Muscle layer of duodenum (tissue), 2 donors: ENCODE measurements at regions not wholly inside any gene's neighbourhood (a gene's known extent, or its start where the extent isn't known, plus 50 kb on each side); places are given as distances from the start of the nearest gene placed in this dataset.

Experiments used
- H3K27ac ChIP-seq: one replicate; pipeline ENCODE4 v1.7.0; 2013; ENCODE audit warnings: mild to moderate bottlenecking, low read length
- H3K27me3 ChIP-seq: one replicate; pipeline ENCODE4 v1.7.0; 2013; ENCODE audit warnings: low read depth, mild to moderate bottlenecking, control low read depth, low read length
- H3K36me3 ChIP-seq, 2 donors: one replicate each; pipeline ENCODE4 v1.7.0; 2013; ENCODE audit warnings: low read length in 2 of 2, control low read depth in 1 of 2, mild to moderate bottlenecking in 1 of 2; ENCODE audit not compliant: insufficient read depth in 2 of 2, control insufficient read depth in 1 of 2
- H3K4me1 ChIP-seq, 2 donors: one replicate each; pipeline ENCODE4 v1.7.0; 2013; ENCODE audit warnings: low read length in 2 of 2, mild to moderate bottlenecking in 2 of 2, control low read depth in 1 of 2, moderate library complexity in 1 of 2; ENCODE audit not compliant: insufficient read depth in 2 of 2, control insufficient read depth in 1 of 2
- H3K4me3 ChIP-seq, 2 donors: one replicate each; pipeline ENCODE4 v1.7.0; 2013; ENCODE audit warnings: low read length in 2 of 2, low read depth in 1 of 2, mild to moderate bottlenecking in 1 of 2
- H3K9me3 ChIP-seq, 2 donors: one replicate each; pipeline ENCODE4 v1.7.0; 2013; ENCODE audit warnings: low read length in 2 of 2, control low read depth in 1 of 2, mild to moderate bottlenecking in 1 of 2; ENCODE audit not compliant: control insufficient read depth in 1 of 2
- donor health status: healthy.

GRCh38 chr10:8254350-8254749 is 199.9 kb downstream of the GATA3 start:
- H3K9me3 ChIP-seq = peaks cover 0 to 5% of the 10 kb centered on the region in 2 donors
- H3K4me3 ChIP-seq = no peak overlapping the region
- H3K27ac ChIP-seq = no peak overlapping the region
- H3K36me3 ChIP-seq = no peaks in the 10 kb centered on the region
- no peaks in the 10 kb centered on the region for H3K27me3 ChIP-seq
- no peaks in the 10 kb centered on the region for H3K4me1 ChIP-seq

DNA sequence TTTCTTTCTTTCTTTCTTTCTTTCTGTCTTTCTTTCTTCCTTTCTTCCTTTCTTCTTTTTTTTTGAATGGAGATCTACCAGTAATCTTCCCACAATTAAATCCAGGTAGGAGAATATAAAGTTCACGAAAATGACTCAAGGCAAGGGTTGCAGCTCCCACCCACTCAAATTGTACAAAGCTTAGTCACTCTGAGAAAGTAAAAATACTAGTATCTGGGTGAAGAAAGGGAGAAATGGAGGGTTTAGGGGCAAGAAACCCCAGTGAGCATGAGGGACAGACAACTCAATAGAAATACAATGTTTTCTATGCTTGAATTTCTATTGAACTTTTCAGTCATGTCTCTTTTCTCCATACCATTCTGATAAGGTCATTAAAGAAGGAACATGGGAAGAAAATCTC is 200.8 kb downstream of the GATA3 start:
- H3K4me3 ChIP-seq = no peak overlapping the region
- H3K27me3 ChIP-seq = no peaks in the 10 kb centered on the region
- no peaks in the 10 kb centered on the region for H3K4me1 ChIP-seq
- peaks cover 0 to 5% of the 10 kb centered on the region in 2 donors for H3K9me3 ChIP-seq
- no peak overlapping the region for H3K27ac ChIP-seq
- no peaks in the 10 kb centered on the region for H3K36me3 ChIP-seq

DNA sequence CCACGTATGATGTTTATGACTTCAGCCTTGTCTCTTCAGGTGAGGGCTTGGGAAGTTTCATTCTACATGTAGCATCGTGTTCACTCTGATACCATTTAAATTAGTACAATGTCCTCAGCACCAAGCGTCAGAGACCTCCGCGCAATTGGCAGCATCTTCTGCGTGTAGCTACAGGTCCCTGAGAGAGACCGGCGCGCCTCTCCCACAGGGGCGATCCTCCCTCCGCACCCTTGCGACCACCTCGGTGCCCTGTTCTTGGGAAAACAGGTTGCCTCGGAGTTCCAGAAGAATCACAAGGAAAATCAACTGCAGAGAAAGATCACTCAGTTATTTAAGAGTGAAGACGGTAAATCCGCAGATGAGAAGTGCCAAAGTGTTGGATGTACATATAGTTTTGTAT is 206.2 kb downstream of the GATA3 start:
- no peak overlapping the region for H3K27ac ChIP-seq
- H3K27me3 ChIP-seq = no peaks in the 10 kb centered on the region
- H3K9me3 ChIP-seq = peaks cover 0 to 5% of the 10 kb centered on the region in 2 donors
- H3K36me3 ChIP-seq = no peaks in the 10 kb centered on the region
- H3K4me3 ChIP-seq = no peak overlapping the region
- no peaks in the 10 kb centered on the region for H3K4me1 ChIP-seq

DNA sequence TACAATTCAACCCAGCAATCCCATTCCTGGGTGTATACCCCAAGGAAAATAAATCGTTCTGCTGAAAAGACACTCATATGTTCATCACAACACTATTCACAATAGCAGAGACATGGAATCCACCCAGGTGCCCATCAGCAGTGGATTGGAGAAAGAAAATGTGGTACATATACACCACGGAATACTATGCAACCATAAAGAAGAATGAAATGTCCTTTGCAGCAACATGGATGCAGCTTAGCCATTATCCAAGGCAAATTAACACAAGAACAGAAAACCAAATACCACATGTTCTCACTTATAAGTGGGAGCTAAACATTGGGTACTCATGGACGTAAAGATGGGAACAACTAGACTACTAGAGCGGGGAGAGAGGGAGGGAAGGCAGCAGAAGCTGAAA is 207.8 kb downstream of the GATA3 start:
- Histone ChIP-seq H3K9me3 (peaks cover 0 to 5% of the 10 kb centered on the region in 2 donors), H3K4me1 (no peaks in the 10 kb centered on the region), H3K4me3 (no peak overlapping the region), H3K27me3 (no peaks in the 10 kb centered on the region), H3K36me3 (no peaks in the 10 kb centered on the region), H3K27ac (no peak overlapping the region)

GRCh38 chr10:8269976-8270375 is 215.5 kb downstream of the GATA3 start:
- Histone ChIP-seq H3K27ac (no peak overlapping the region), H3K4me1 (no peaks in the 10 kb centered on the region), H3K4me3 (no peak overlapping the region), H3K27me3 (no peaks in the 10 kb centered on the region), H3K36me3 (no peaks in the 10 kb centered on the region), H3K9me3 (no peaks in the 10 kb centered on the region)

- H3K4me1 ChIP-seq = no peaks in the 10 kb centered on the region
- H3K27ac ChIP-seq = no peak overlapping the region
- H3K9me3 ChIP-seq = no peaks in the 10 kb centered on the region
Observed at GRCh38 chr10:8272794-8273425, 218.4 kb downstream of the GATA3 start.

DNA sequence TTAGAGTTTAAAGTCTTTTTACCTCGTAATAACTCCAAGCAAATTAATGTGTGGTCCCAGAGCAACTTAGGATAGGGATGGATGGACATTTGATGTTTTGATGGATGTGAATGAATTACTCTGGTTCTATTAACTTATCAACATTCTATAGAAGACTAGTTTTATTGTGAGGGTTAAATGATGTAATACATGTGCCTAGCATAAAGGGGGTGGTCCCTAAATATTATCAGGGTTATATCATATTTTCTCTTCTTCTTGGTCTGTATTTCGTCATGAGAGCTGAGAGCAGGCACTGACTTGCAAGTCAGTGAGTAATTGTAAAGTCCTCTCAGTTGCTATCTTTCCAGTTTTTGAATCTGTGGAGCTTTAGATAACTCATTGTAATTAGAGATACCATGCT is 219.3 kb downstream of the GATA3 start:
- no peaks in the 10 kb centered on the region for H3K36me3 ChIP-seq

More at GRCh38 chr10:8272794-8273425, 218.4 kb downstream of the GATA3 start:
- no peaks in the 10 kb centered on the region for H3K36me3 ChIP-seq
- H3K4me3 ChIP-seq = no peak overlapping the region
- H3K27me3 ChIP-seq = no peaks in the 10 kb centered on the region

GRCh38 chr10:8275911-8276310 is 221.4 kb downstream of the GATA3 start:
- Histone ChIP-seq H3K9me3 (no peaks in the 10 kb centered on the region), H3K27me3 (no peaks in the 10 kb centered on the region), H3K4me1 (no peaks in the 10 kb centered on the region), H3K36me3 (no peaks in the 10 kb centered on the region), H3K4me3 (no peak overlapping the region), H3K27ac (no peak overlapping the region)

More for the DNA sequence above, 219.3 kb downstream of the GATA3 start:
- Histone ChIP-seq H3K4me3 (no peak overlapping the region), H3K27me3 (no peaks in the 10 kb centered on the region), H3K4me1 (no peaks in the 10 kb centered on the region), H3K27ac (no peak overlapping the region), H3K9me3 (no peaks in the 10 kb centered on the region)

- Histone ChIP-seq H3K27ac (no peak overlapping the region), H3K36me3 (no peaks in the 10 kb centered on the region)
Observed at GRCh38 chr10:8278099-8278498, 223.6 kb downstream of the GATA3 start.

DNA sequence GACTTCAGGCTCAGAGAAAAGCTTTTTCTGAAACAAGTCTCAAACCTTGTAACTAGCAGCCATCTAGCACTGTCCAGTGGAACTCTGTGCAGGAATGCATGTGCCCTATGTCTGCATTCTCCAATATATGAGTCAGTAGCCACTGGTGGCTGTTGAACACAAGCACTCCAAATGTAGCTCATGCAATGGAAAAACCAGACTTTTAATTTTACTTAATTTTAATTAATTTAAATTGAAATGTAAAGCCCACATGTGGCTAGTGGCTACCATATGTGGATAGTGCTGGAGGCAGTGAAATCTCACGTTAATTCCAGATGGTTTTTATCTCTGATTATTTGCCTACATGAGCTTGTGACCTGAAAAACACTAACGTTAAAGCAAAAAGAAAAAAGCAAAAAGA is 225.1 kb downstream of the GATA3 start:
- H3K4me1 ChIP-seq = no peaks in the 10 kb centered on the region
- H3K27me3 ChIP-seq = no peaks in the 10 kb centered on the region
- H3K27ac ChIP-seq = no peak overlapping the region
- no peaks in the 10 kb centered on the region for H3K36me3 ChIP-seq
- no peaks in the 10 kb centered on the region for H3K9me3 ChIP-seq
- no peak overlapping the region for H3K4me3 ChIP-seq

More at GRCh38 chr10:8278099-8278498, 223.6 kb downstream of the GATA3 start:
- Histone ChIP-seq H3K4me3 (no peak overlapping the region), H3K4me1 (no peaks in the 10 kb centered on the region), H3K9me3 (no peaks in the 10 kb centered on the region), H3K27me3 (no peaks in the 10 kb centered on the region)

- Histone ChIP-seq H3K27me3 (no peaks in the 10 kb centered on the region), H3K9me3 (no peaks in the 10 kb centered on the region), H3K4me3 (no peak overlapping the region), H3K27ac (no peak overlapping the region), H3K36me3 (no peaks in the 10 kb centered on the region), H3K4me1 (no peaks in the 10 kb centered on the region)
Observed at GRCh38 chr10:8280946-8281345, 226.5 kb downstream of the GATA3 start.

DNA sequence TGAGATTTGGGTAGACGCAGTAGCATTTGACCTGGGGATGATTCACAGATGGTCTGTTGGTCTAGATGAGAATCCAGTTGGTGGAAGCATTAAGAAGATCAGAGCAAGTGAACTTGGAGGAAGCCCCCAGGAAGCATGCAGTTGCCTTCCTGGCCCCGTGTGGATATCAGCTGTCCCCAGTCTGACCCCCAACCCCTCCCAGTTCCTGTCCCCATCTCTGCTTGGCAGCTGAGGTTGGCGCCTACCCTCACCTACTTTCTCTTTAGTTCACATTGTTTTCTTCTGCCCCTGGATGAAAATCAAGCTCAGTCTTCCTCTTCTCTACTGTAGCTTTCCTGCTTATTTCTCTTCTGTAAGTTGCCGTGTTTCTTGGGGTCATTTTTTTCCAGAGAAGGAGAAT is 227.9 kb downstream of the GATA3 start:
- Histone ChIP-seq H3K9me3 (no peaks in the 10 kb centered on the region), H3K27ac (no peak overlapping the region), H3K4me3 (no peak overlapping the region), H3K4me1 (no peaks in the 10 kb centered on the region), H3K27me3 (no peaks in the 10 kb centered on the region), H3K36me3 (no peaks in the 10 kb centered on the region)
